ENCODE measurements at regions not wholly inside any gene's neighbourhood (a gene's known extent, or its start where the extent isn't known, plus 50 kb on each side); places are given as distances from the start of the nearest gene placed in this dataset.

- TF ChIP-seq, protein P1, sequence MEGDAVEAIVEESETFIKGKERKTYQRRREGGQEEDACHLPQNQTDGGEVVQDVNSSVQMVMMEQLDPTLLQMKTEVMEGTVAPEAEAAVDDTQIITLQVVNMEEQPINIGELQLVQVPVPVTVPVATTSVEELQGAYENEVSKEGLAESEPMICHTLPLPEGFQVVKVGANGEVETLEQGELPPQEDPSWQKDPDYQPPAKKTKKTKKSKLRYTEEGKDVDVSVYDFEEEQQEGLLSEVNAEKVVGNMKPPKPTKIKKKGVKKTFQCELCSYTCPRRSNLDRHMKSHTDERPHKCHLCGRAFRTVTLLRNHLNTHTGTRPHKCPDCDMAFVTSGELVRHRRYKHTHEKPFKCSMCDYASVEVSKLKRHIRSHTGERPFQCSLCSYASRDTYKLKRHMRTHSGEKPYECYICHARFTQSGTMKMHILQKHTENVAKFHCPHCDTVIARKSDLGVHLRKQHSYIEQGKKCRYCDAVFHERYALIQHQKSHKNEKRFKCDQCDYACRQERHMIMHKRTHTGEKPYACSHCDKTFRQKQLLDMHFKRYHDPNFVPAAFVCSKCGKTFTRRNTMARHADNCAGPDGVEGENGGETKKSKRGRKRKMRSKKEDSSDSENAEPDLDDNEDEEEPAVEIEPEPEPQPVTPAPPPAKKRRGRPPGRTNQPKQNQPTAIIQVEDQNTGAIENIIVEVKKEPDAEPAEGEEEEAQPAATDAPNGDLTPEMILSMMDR (IDR thresholded peaks at IDR 0.05), result no peak
- H3K4me1 ChIP-seq, result no peaks in the 10 kb centered on the region
- ATAC-seq (no peak), DNase-seq (no peak), FAIRE-seq (no peak)
- no peak overlapping the region for H3K27ac ChIP-seq
- H3K27me3 ChIP-seq, result no peaks in the 10 kb centered on the region
- H3K9me3 ChIP-seq, result no peaks in the 10 kb centered on the region
- H3K4me3 ChIP-seq, result no peak overlapping the region
- WGBS, 2 donors, result 73 to 86% methylated on average over 11 to 12 of the region's 12 CpGs
- no peaks in the 10 kb centered on the region for H3K36me3 ChIP-seq
- intact Hi-C loops (cut with DNase I), result no loop called here
Measured at GRCh38 chr2:216283038-216283900, 89.0 kb downstream of the MARCHF4 start.

- no peak overlapping the region for H3K4me3 ChIP-seq
- intact Hi-C loops (cut with DNase I), result no loop called here
- ATAC-seq (no peak), FAIRE-seq (no peak), DNase-seq (no peak)
- no peak overlapping the region for H3K27ac ChIP-seq
- TF ChIP-seq, protein P1 (IDR thresholded peaks at IDR 0.05), result no peak
- H3K9me3 ChIP-seq, result no peaks in the 10 kb centered on the region
- 52 to 55% methylated on average over 2 of the region's 2 CpGs for WGBS, 2 donors
- no peaks in the 10 kb centered on the region for H3K36me3 ChIP-seq
- no peaks in the 10 kb centered on the region for H3K27me3 ChIP-seq
- H3K4me1 ChIP-seq, result no peaks in the 10 kb centered on the region
Measured at GRCh38 chr2:216281876-216282275, 90.4 kb downstream of the MARCHF4 start.

GRCh38 chr2:216281316-216281715 is 91.0 kb downstream of the MARCHF4 start:
- intact Hi-C loops (cut with DNase I), result no loop called here
- Histone ChIP-seq H3K36me3 (no peaks in the 10 kb centered on the region), H3K4me3 (no peak overlapping the region), H3K27ac (no peak overlapping the region), H3K27me3 (no peaks in the 10 kb centered on the region), H3K4me1 (no peaks in the 10 kb centered on the region), H3K9me3 (no peaks in the 10 kb centered on the region)
- FAIRE-seq (no peak), ATAC-seq (no peak), DNase-seq (no peak)
- WGBS, 2 donors, result 83 to 94% methylated on average over 1 of the region's 1 CpG
- TF ChIP-seq, protein P1 (IDR thresholded peaks at IDR 0.05), result no peak

- no peaks in the 10 kb centered on the region for H3K36me3 ChIP-seq
- H3K9me3 ChIP-seq, result no peaks in the 10 kb centered on the region
- peak in 1 of 6 donors; percentile 4 for DNase-seq
- FAIRE-seq, result no peak
- 73 to 87% methylated on average over 3 of the region's 3 CpGs for WGBS, 2 donors
- H3K4me3 ChIP-seq, result no peak overlapping the region
- intact Hi-C loops (cut with DNase I), result no loop called here
- TF ChIP-seq, protein P1 (IDR thresholded peaks at IDR 0.05), result no peak
- no peak overlapping the region for H3K27ac ChIP-seq
- peak in 2 of 4 donors; percentile 27 to 35 for ATAC-seq
- H3K4me1 ChIP-seq, result no peaks in the 10 kb centered on the region
- H3K27me3 ChIP-seq, result no peaks in the 10 kb centered on the region
Measured at GRCh38 chr2:216279459-216279858, 92.8 kb downstream of the MARCHF4 start.

DNA sequence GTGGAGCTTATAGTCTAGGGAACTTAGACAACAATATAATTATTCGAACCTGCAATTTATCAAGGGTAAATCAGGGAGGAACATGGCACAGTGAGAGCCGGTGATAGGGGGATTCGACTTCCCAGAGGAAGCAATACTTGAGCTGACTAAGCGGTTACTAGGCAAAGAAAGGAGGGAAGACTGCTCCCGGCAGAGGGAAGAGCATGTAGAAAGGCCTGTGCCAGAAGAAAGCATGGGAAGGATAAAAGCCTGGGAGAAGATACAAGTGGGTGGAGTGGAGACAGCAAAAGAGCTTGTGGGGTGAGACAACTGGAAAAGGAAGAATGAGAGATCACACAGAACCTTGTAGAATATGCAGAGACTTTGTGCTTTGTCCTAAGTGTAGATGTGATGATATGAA is 93.3 kb downstream of the MARCHF4 start:
- ATAC-seq, result peak in 1 of 4 donors; percentile 52
- Histone ChIP-seq H3K4me3 (no peak overlapping the region), H3K27ac (no peak overlapping the region), H3K36me3 (no peaks in the 10 kb centered on the region), H3K9me3 (no peaks in the 10 kb centered on the region), H3K4me1 (no peaks in the 10 kb centered on the region), H3K27me3 (no peaks in the 10 kb centered on the region)
- no peak for FAIRE-seq
- TF ChIP-seq, protein P1 (IDR thresholded peaks at IDR 0.05), result no peak
- intact Hi-C loops (cut with DNase I), result no loop called here
- WGBS, 2 donors, result 67 to 77% methylated on average over 5 of the region's 5 CpGs
- DNase-seq, result no peak

Measured in pancreas (tissue), 10 donors.